Body of pancreas (tissue), 4 donors: ENCODE measurements at regions not wholly inside any gene's neighbourhood (a gene's known extent, or its start where the extent isn't known, plus 50 kb on each side); places are given as distances from the start of the nearest gene placed in this dataset.

Source experiments
- ATAC-seq: fragments of 150-250 bp; one replicate; pipeline ENCODE4 v1.9.1; 2016
- DNase-seq, 4 donors: peaks; one replicate each; pipeline ENCODE4 v3.0.0-alpha.2; 2019
- H3K27ac ChIP-seq, 4 donors: fragments of 200-600 bp; sonication (generic); 1 replicate in 3 of 4; 2 replicates in 1 of 4; pipeline versions ENCODE4 v1.5.1 to v1.6.1; 2016 to 2019; ENCODE audit warnings: mild to moderate bottlenecking in 1 of 4, mixed read lengths in 1 of 4, moderate library complexity in 1 of 4
- H3K27me3 ChIP-seq, 2 donors: fragments of 200-600 bp; sonication (generic); one replicate each; pipeline ENCODE4 v1.6.0; 2016; ENCODE audit warnings: mild to moderate bottlenecking in 1 of 2
- H3K36me3 ChIP-seq, 2 donors: fragments of 200-600 bp; sonication (generic); replicated peaks in 1 of 2; 2 replicates each; pipeline ENCODE4 v1.5.1; 2016; ENCODE audit warnings: low read depth in 2 of 2; ENCODE audit not compliant: insufficient read depth in 1 of 2
- H3K4me1 ChIP-seq: fragments of 200-600 bp; sonication (generic); one replicate; pipeline ENCODE4 v1.6.0; 2016
- H3K4me3 ChIP-seq, 2 donors: fragments of 200-600 bp; sonication (generic); 1 replicate in 1 of 2; 2 replicates in 1 of 2; pipeline ENCODE4 v1.5.1; 2016 to 2019
- H3K9me3 ChIP-seq, 3 donors: fragments of 200-600 bp; sonication (generic); 1 replicate in 2 of 3; 2 replicates in 1 of 3; pipeline ENCODE4 v1.5.1; 2016
- CTCF ChIP-seq, 7 experiments: fragments of 450-650 bp in 4 of 7; fragments of 200-600 bp in 3 of 7; sonication (generic) in 3 of 7; IDR thresholded peaks; one replicate each; pipeline ENCODE4 v1.5.1; 2016 to 2019; ENCODE audit warnings: antibody characterized with exemption in 7 of 7
- POLR2A ChIP-seq, 3 donors: fragments of 450-650 bp; IDR thresholded peaks; one replicate each; pipeline ENCODE4 v1.6.1; 2016; ENCODE audit warnings: antibody characterized with exemption in 3 of 3, mild to moderate bottlenecking in 2 of 3
- WGBS, 2 donors: methylation state at CpG; one replicate each; pipeline ENCODE4 v1.1.5; 2017; 5-methylcytosine and 5-hydroxymethylcytosine counted together
- intact Hi-C: fragments of 100-400 bp; cut with DNase I; formaldehyde crosslinking; loops from one replicate; pipeline ENCODE4 v1.15.1; 2023

- ATAC-seq = no peak
- Histone ChIP-seq H3K27ac (no peak overlapping the region), H3K4me1 (no peaks in the 10 kb centered on the region), H3K36me3 (no peaks in the 10 kb centered on the region), H3K27me3 (no peaks in the 10 kb centered on the region), H3K4me3 (no peak overlapping the region), H3K9me3 (no peaks in the 10 kb centered on the region)
- 85 to 91% methylated on average over 3 of the region's 3 CpGs for WGBS, 2 donors
- intact Hi-C loops = no loop called here
- no peak for DNase-seq
- TF ChIP-seq POLR2A (IDR thresholded peaks at IDR 0.05) (no peak), CTCF (IDR thresholded peaks at IDR 0.05) (no peak)
These were observed 139.5 kb downstream of the HAUS1 start for GRCh38 chr18:46243673-46244072.

GRCh38 chr18:46246101-46246500 lies 141.9 kb downstream of the HAUS1 start:
- Histone ChIP-seq H3K36me3 (no peaks in the 10 kb centered on the region), H3K4me1 (peaks cover 15% of the 10 kb centered on the region), H3K4me3 (no peak overlapping the region), H3K27me3 (no peaks in the 10 kb centered on the region), H3K9me3 (no peaks in the 10 kb centered on the region), H3K27ac (no peak overlapping the region)
- intact Hi-C loops = no loop called here
- no peak for ATAC-seq
- DNase-seq = no peak
- TF ChIP-seq POLR2A (IDR thresholded peaks at IDR 0.05) (no peak), CTCF (IDR thresholded peaks at IDR 0.05) (no peak)
- WGBS, 2 donors = 81 to 90% methylated on average over 2 of the region's 2 CpGs

- no peak overlapping the region for H3K27ac ChIP-seq
- H3K36me3 ChIP-seq = no peaks in the 10 kb centered on the region
- peaks cover 16% of the 10 kb centered on the region for H3K4me1 ChIP-seq
- H3K9me3 ChIP-seq = no peaks in the 10 kb centered on the region
- no peak for DNase-seq
- TF ChIP-seq POLR2A (IDR thresholded peaks at IDR 0.05) (no peak), CTCF (IDR thresholded peaks at IDR 0.05) (no peak)
- intact Hi-C loops = no loop called here
- ATAC-seq = no peak
- no peak overlapping the region for H3K4me3 ChIP-seq
- no peaks in the 10 kb centered on the region for H3K27me3 ChIP-seq
- 95 to 98% methylated on average over 3 of the region's 3 CpGs for WGBS, 2 donors
These were observed 143.8 kb downstream of the HAUS1 start for GRCh38 chr18:46247942-46248341.

- Histone ChIP-seq H3K4me3 (no peak overlapping the region), H3K4me1 (peaks cover 27% of the 10 kb centered on the region), H3K27ac (peak overlapping the region in 3 of 4 donors; percentile 51 to 73 (median 60)), H3K9me3 (no peaks in the 10 kb centered on the region), H3K27me3 (no peaks in the 10 kb centered on the region), H3K36me3 (no peaks in the 10 kb centered on the region)
- ATAC-seq (peak; percentile 87), DNase-seq (peak; percentile 20 to 64 (median 29))
- intact Hi-C loops = no loop called here
- TF ChIP-seq POLR2A (IDR thresholded peaks at IDR 0.05) (no peak), CTCF (IDR thresholded peaks at IDR 0.05) (no peak)
- WGBS, 2 donors = 34 to 36% methylated on average over 4 of the region's 4 CpGs
These were observed 146.1 kb downstream of the HAUS1 start for GRCh38 chr18:46250084-46250811.

- ATAC-seq (peak; percentile 16), DNase-seq (no peak)
- Histone ChIP-seq H3K27me3 (no peaks in the 10 kb centered on the region), H3K36me3 (no peaks in the 10 kb centered on the region), H3K4me3 (no peak overlapping the region), H3K4me1 (peaks cover 27% of the 10 kb centered on the region), H3K27ac (peak overlapping the region in 3 of 4 donors; percentile 51 to 73 (median 60)), H3K9me3 (no peaks in the 10 kb centered on the region)
- TF ChIP-seq POLR2A (IDR thresholded peaks at IDR 0.05) (no peak), CTCF (IDR thresholded peaks at IDR 0.05) (no peak)
- WGBS, 2 donors = 12 to 25% methylated on average over 2 of the region's 2 CpGs
- intact Hi-C loops = no loop called here
These were observed 146.6 kb downstream of the HAUS1 start for GRCh38 chr18:46250812-46251173.
